Activated gamma-delta T cell treated with anti-CD3 and anti-CD28 coated beads, Interleukin-2, amount 50 U/mL, for 16 hours (primary cell): ENCODE measurements at regions not wholly inside any gene's neighbourhood (a gene's known extent, or its start where the extent isn't known, plus 50 kb on each side); places are given as distances from the start of the nearest gene placed in this dataset.
"Not testable (repeated sequence)": the region's sequence is repeated elsewhere in the genome, so short reads cannot be mapped to it uniquely, and the experiment has no call there.

Experiments used
- DNase-seq: peaks from one replicate; pipeline ENCODE4 v3.0.0-alpha.2; 2020; ENCODE audit warnings: low read depth

GRCh38 chr1:10940451-10940804 is 72.0 kb upstream of the TARDBP start:
- no peak for DNase-seq

GRCh38 chr1:10940838-10941237 is 71.6 kb upstream of the TARDBP start:
- DNase-seq = no peak

GRCh38 chr1:10941891-10942541 is 70.4 kb upstream of the TARDBP start:
- DNase-seq = peak; percentile 48

GRCh38 chr1:10942542-10942912 is 69.9 kb upstream of the TARDBP start:
- no peak for DNase-seq

GRCh38 chr1:10943041-10943440 is 69.4 kb upstream of the TARDBP start:
- no peak for DNase-seq

GRCh38 chr1:10943991-10944730 is 68.3 kb upstream of the TARDBP start:
- DNase-seq = no peak

- DNase-seq = no peak
These were observed 66.4 kb upstream of the TARDBP start for GRCh38 chr1:10945991-10946509.

GRCh38 chr1:10947181-10947580 is 65.3 kb upstream of the TARDBP start:
- DNase-seq = no peak

- no peak for DNase-seq
These were observed 64.6 kb upstream of the TARDBP start for GRCh38 chr1:10947691-10948462.

- DNase-seq = no peak
These were observed 64.0 kb upstream of the TARDBP start for GRCh38 chr1:10948463-10948775.

GRCh38 chr1:10950316-10951172 is 61.9 kb upstream of the TARDBP start:
- DNase-seq = no peak

- DNase-seq = not testable (repeated sequence)
These were observed 61.2 kb upstream of the TARDBP start for GRCh38 chr1:10951298-10951697.

GRCh38 chr1:10951961-10952360 is 60.5 kb upstream of the TARDBP start:
- DNase-seq = no peak

GRCh38 chr1:10953505-10954193 is 58.8 kb upstream of the TARDBP start:
- no peak for DNase-seq

- no peak for DNase-seq
These were observed 55.3 kb upstream of the TARDBP start for GRCh38 chr1:10957133-10957532.

- no peak for DNase-seq
These were observed 53.8 kb upstream of the TARDBP start for GRCh38 chr1:10958614-10959013.

GRCh38 chr1:10960411-10961299 is 51.8 kb upstream of the TARDBP start:
- peak; percentile 77 for DNase-seq

- no peak for DNase-seq
These were observed 51.1 kb upstream of the TARDBP start for GRCh38 chr1:10961300-10961833.

- no peak for DNase-seq
These were observed 50.0 kb upstream of the TARDBP start for GRCh38 chr1:10962483-10962882.
